CD8-positive, alpha-beta memory T cell (primary cell): ENCODE measurements at regions not wholly inside any gene's neighbourhood (a gene's known extent, or its start where the extent isn't known, plus 50 kb on each side); places are given as distances from the start of the nearest gene placed in this dataset.

Experiments
- CTCF ChIA-PET: fragments of 350-600 bp; sonication (Branson Sonifier 250); formaldehyde crosslinking; loops from one replicate; lab custom pipeline; 2021; ENCODE audit warnings: antibody characterized with exemption; lab: Charles Lee
- POLR2A ChIA-PET: fragments of 350-600 bp; sonication (Branson Sonifier 250); formaldehyde crosslinking; loops from one replicate; lab custom pipeline; 2021; ENCODE audit warnings: antibody characterized with exemption; lab: Charles Lee
- DNase-seq, 5 donors: peaks; one replicate each; pipeline versions ENCODE4 v3.0.0 to v3.0.0-alpha.2; 2020 to 2022; ENCODE audit warnings: mixed read lengths in 1 of 5
- H3K27ac ChIP-seq: one replicate; pipeline ENCODE4 v1.7.0; 2013; ENCODE audit warnings: low read depth, mild to moderate bottlenecking, low read length, moderate library complexity
- H3K27me3 ChIP-seq: 2 replicates; pipeline ENCODE4 v1.7.0; 2013; ENCODE audit warnings: low read length, mild to moderate bottlenecking; ENCODE audit not compliant: insufficient read depth, poor library complexity, severe bottlenecking
- H3K36me3 ChIP-seq: 2 replicates; pipeline ENCODE4 v1.7.0; 2013; ENCODE audit warnings: mild to moderate bottlenecking, low read length, moderate library complexity; ENCODE audit not compliant: insufficient read depth
- H3K4me1 ChIP-seq: 2 replicates; pipeline ENCODE4 v1.7.0; 2013; ENCODE audit warnings: mild to moderate bottlenecking, low read length, moderate library complexity; ENCODE audit not compliant: insufficient read depth
- H3K4me3 ChIP-seq: 2 replicates; pipeline ENCODE4 v1.7.0; 2013; ENCODE audit warnings: mild to moderate bottlenecking, low read length
- H3K9me3 ChIP-seq: 2 replicates; pipeline ENCODE4 v1.7.0; 2013; ENCODE audit warnings: mild to moderate bottlenecking, low read length
- H3K27ac Mint-ChIP-seq, 8 donors: one replicate each; pipeline ENCODE4 v1.8.0; 2020 to 2021; ENCODE audit warnings: mixed read lengths in 8 of 8, mild to moderate bottlenecking in 6 of 8, inconsistent platforms in 3 of 8, moderate library complexity in 3 of 8
- H3K27me3 Mint-ChIP-seq, 2 donors: one replicate each; pipeline ENCODE4 v1.8.0; 2020 to 2021; ENCODE audit warnings: mixed read lengths in 2 of 2, mild to moderate bottlenecking in 1 of 2, moderate library complexity in 1 of 2
- H3K36me3 Mint-ChIP-seq, 3 donors: one replicate each; pipeline ENCODE4 v1.8.0; 2020 to 2021; ENCODE audit warnings: mixed read lengths in 3 of 3, inconsistent platforms in 1 of 3, mild to moderate bottlenecking in 1 of 3
- H3K4me1 Mint-ChIP-seq, 3 donors: one replicate each; pipeline ENCODE4 v1.8.0; 2020 to 2021; ENCODE audit warnings: mixed read lengths in 3 of 3, inconsistent platforms in 1 of 3, mild to moderate bottlenecking in 1 of 3
- H3K4me3 Mint-ChIP-seq, 7 donors: one replicate each; pipeline ENCODE4 v1.8.0; 2020 to 2021; ENCODE audit warnings: mixed read lengths in 7 of 7, mild to moderate bottlenecking in 6 of 7, moderate library complexity in 4 of 7, inconsistent platforms in 2 of 7
- H3K9me3 Mint-ChIP-seq, 5 donors: one replicate each; pipeline ENCODE4 v1.8.0; 2020 to 2022; ENCODE audit warnings: mixed read lengths in 5 of 5, mild to moderate bottlenecking in 3 of 5, moderate library complexity in 2 of 5, inconsistent platforms in 1 of 5

- no peaks in the 10 kb centered on the region for H3K27me3 ChIP-seq
- no peaks in the 10 kb centered on the region for H3K4me1 ChIP-seq
- Mint-ChIP-seq H3K9me3 (no peaks in the 10 kb centered on the region), H3K4me1 (no peaks in the 10 kb centered on the region), H3K27me3 (peaks cover 0 to 4% of the 10 kb centered on the region in 2 donors), H3K36me3 (peaks cover 0 to 13% (median 0%) of the 10 kb centered on the region in 3 donors), H3K27ac (no peak overlapping the region), H3K4me3 (no peak overlapping the region)
- no peaks in the 10 kb centered on the region for H3K36me3 ChIP-seq
- H3K9me3 ChIP-seq = no peaks in the 10 kb centered on the region
- POLR2A ChIA-PET = no interaction called here
- no peak overlapping the region for H3K27ac ChIP-seq
- DNase-seq = no peak
- H3K4me3 ChIP-seq = no peak overlapping the region
- CTCF ChIA-PET = no interaction called here
Observed at GRCh38 chr4:56731857-56732256, 50.8 kb upstream of the HOPX start.
